GM12872 (cell line): ENCODE measurements at regions not wholly inside any gene's neighbourhood (a gene's known extent, or its start where the extent isn't known, plus 50 kb on each side); places are given as distances from the start of the nearest gene placed in this dataset.

Source experiments
- TF ChIP-seq, protein P1 (sequence below): IDR thresholded peaks from 3 replicates; pipeline ENCODE4 v1.5.1; 2011; ENCODE audit warnings: low read depth, mild to moderate bottlenecking, low read length, moderate library complexity; ENCODE audit not compliant: insufficient read depth

DNA sequence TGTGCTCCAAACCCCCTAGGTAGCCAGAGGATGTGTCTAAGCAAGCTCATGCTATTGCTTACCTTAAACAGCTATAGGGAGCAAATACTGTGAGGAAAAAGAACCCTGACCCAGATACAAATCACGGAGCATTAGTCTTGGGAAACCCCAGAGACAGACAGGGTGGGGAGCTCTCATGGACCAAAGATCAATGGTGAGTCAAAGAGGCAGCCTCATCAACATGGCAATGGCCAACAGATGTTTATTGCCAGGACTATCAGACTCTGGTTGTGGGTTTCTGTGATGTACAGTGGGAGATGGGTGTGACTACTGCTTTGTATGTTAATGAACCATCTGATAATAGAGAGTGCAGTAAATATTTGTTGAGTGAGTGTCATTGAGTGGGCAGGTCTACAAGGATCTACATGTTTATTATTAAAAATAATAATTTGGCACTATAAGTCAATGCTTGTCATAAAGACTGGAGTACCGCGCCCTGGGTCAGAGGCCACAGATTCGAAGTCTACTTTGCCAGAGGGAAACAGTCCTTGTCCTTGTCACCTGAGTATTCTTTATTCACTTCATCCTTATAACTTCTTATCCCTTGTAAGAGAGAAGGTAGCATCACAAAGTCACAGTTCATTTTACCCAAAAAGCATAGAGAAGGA is 56.5 kb upstream of the RAI14 start:
- TF ChIP-seq, protein P1, sequence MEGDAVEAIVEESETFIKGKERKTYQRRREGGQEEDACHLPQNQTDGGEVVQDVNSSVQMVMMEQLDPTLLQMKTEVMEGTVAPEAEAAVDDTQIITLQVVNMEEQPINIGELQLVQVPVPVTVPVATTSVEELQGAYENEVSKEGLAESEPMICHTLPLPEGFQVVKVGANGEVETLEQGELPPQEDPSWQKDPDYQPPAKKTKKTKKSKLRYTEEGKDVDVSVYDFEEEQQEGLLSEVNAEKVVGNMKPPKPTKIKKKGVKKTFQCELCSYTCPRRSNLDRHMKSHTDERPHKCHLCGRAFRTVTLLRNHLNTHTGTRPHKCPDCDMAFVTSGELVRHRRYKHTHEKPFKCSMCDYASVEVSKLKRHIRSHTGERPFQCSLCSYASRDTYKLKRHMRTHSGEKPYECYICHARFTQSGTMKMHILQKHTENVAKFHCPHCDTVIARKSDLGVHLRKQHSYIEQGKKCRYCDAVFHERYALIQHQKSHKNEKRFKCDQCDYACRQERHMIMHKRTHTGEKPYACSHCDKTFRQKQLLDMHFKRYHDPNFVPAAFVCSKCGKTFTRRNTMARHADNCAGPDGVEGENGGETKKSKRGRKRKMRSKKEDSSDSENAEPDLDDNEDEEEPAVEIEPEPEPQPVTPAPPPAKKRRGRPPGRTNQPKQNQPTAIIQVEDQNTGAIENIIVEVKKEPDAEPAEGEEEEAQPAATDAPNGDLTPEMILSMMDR = no peak

DNA sequence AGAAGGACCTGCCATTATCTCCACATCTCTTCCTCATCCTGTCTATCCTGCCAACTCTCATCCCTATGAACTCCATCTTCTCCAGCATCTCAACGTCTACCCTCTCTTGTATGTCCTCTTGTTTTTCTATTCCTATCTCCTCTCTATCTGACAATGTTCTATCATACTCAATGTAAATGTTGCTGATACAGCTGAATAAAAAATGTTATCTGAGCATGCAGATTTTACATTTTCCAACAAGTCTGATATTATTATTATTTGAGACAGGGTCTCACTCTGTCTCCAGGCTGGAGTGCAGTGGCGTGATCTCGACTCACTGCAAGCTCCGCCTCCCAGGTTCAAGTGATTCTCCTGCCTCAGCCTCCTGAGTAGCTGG is 56.0 kb upstream of the RAI14 start:
- TF ChIP-seq, protein P1 = no peak

DNA sequence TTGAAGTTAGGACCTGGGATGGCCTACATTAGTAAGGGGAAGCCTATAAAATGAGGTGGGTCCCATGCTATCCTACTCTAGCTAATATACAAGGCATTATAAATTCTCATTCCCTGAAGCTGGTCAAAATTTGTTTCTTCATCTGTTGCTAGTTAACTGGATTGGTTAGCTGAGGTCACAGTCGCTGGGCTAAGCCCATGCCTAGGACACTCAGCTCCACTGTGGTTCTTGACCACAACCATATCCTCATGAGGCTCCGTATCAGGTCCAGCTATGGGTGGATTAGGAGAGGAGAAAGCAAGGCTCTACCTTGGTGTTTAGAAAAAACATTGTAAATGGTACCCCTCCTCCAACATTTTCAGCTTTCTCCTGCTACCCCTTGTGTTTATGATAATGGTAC is 52.8 kb upstream of the RAI14 start:
- TF ChIP-seq, protein P1 = no peak

DNA sequence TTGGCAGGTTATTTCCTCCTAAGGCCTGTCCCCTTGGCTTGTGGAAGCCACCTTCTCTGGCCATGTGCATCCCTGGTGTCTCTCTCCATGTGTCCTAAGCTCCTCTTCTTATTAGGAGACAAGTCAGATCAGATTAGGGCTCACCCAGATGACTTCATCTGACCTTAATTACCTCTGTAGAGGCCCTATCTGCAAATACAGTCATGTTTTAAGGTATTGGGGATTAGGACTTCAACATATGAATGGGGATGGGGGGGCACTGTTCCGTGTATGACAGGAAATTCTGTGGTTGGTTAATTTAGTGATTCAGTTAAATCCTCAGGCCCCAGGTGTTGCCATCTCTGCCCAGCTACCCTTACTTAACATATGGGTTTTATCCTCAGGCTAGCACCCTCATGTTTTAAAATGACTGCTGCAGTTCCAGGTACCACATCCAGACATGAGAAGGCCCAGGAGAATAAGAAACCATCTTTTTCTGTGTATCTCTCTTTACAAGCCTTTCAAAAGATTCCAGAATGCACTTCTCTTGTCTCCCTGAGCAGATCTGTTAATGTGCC is 51.9 kb upstream of the RAI14 start:
- TF ChIP-seq, protein P1 = no peak

DNA sequence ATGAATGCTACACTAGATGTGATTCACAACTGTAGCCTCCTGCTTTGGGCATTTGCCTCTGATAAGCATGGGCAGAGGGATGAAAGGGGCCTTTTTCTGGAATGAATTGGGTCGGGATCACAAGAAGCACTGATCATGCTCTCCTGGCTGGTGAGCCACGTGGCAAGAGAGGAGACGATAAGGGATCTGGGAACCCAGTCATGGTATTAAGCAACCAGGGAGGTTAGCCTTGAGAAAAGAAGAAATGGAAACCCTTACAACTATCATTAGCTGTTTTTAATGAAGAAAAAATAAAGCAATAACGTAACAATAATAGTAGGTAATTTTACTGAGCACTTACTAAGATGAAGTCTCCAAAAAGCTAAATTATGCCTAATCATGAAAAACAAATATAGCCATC is 50.0 kb upstream of the RAI14 start:
- TF ChIP-seq, protein P1 = no peak
